Keratinocyte (primary cell): ENCODE measurements at regions not wholly inside any gene's neighbourhood (a gene's known extent, or its start where the extent isn't known, plus 50 kb on each side); places are given as distances from the start of the nearest gene placed in this dataset.

Source experiments
- DNase-seq: peaks from one replicate; pipeline ENCODE4 v3.0.0-alpha.2; 2011; ENCODE audit warnings: low read depth, missing footprints, low spot score
- FAIRE-seq: peaks from 2 replicates; lab custom pipeline; 2011; peaks lifted over from hg19 to GRCh38; lab: Jason Lieb, UNC
- H2AFZ ChIP-seq: 2 replicates; pipeline ENCODE4 v1.6.0; 2012; ENCODE audit warnings: low read length, control low read depth, inconsistent platforms; ENCODE audit not compliant: control insufficient read depth
- H3K27ac ChIP-seq: 2 replicates; pipeline ENCODE4 v1.5.1; 2011; ENCODE audit warnings: low read length; ENCODE audit not compliant: control insufficient read depth, insufficient read depth
- H3K27me3 ChIP-seq: 3 replicates; pipeline ENCODE4 v1.6.0; 2011; ENCODE audit warnings: low read length; ENCODE audit not compliant: control insufficient read depth, insufficient read depth; ENCODE audit errors: extremely low read depth
- H3K36me3 ChIP-seq, 2 experiments: 2 replicates in 1 of 2; 3 replicates in 1 of 2; pipeline ENCODE4 v1.5.1; 2011; ENCODE audit warnings: low read length in 2 of 2, mild to moderate bottlenecking in 1 of 2; ENCODE audit not compliant: control insufficient read depth in 2 of 2, insufficient read depth in 2 of 2; ENCODE audit errors: extremely low read depth in 1 of 2
- H3K4me1 ChIP-seq: 3 replicates; pipeline ENCODE4 v1.5.1; 2011; ENCODE audit warnings: low read length; ENCODE audit not compliant: control insufficient read depth, insufficient read depth; ENCODE audit errors: extremely low read depth
- H3K4me2 ChIP-seq: 3 replicates; pipeline ENCODE4 v1.6.0; 2011; ENCODE audit warnings: low read depth, low read length; ENCODE audit not compliant: control insufficient read depth, insufficient read depth; ENCODE audit errors: extremely low read depth
- H3K4me3 ChIP-seq, 3 experiments: fragments of 200-600 bp in 1 of 3; sonication (generic) in 1 of 3; 2 replicates in 2 of 3; 3 replicates in 1 of 3; pipeline ENCODE4 v1.5.1; 2011 to 2016; ENCODE audit warnings: low read length in 3 of 3, mild to moderate bottlenecking in 3 of 3, control low read depth in 2 of 3, inconsistent platforms in 1 of 3, low read depth in 1 of 3, mixed read lengths in 1 of 3, mixed run types in 1 of 3, moderate library complexity in 1 of 3; ENCODE audit not compliant: control insufficient read depth in 2 of 3, insufficient read depth in 2 of 3; ENCODE audit errors: extremely low read depth in 1 of 3
- H3K79me2 ChIP-seq: 2 replicates; pipeline ENCODE4 v1.6.0; 2012; ENCODE audit warnings: low read length; ENCODE audit not compliant: control insufficient read depth, insufficient read depth
- H3K9ac ChIP-seq: 3 replicates; pipeline ENCODE4 v1.6.0; 2011; ENCODE audit warnings: low read length; ENCODE audit not compliant: control insufficient read depth, insufficient read depth; ENCODE audit errors: extremely low read depth
- H3K9me1 ChIP-seq: 3 replicates; pipeline ENCODE4 v1.6.0; 2011; ENCODE audit warnings: low read length; ENCODE audit not compliant: control insufficient read depth, insufficient read depth; ENCODE audit errors: extremely low read depth
- H3K9me3 ChIP-seq: 2 replicates; pipeline ENCODE4 v1.5.1; 2012; ENCODE audit warnings: low read depth, low read length; ENCODE audit not compliant: control insufficient read depth
- H4K20me1 ChIP-seq: 3 replicates; pipeline ENCODE4 v1.6.0; 2011; ENCODE audit warnings: low read length; ENCODE audit not compliant: control insufficient read depth, insufficient read depth; ENCODE audit errors: extremely low read depth
- EZH2 ChIP-seq: IDR thresholded peaks from one replicate; pipeline ENCODE4 v1.6.1; 2012; ENCODE audit warnings: inconsistent platforms, mild to moderate bottlenecking, low read length, moderate library complexity
- dilution Hi-C: fragments of 300-500 bp; cut with MboI; formaldehyde crosslinking; loops from one replicate; pipeline ENCODE4 v1.7.0; 2020; ENCODE audit warnings: low sequenced_read_pairs; ENCODE audit not compliant: extremely low pct_ligation_motif_present
- TF ChIP-seq, protein P1 (sequence below), 3 experiments: IDR thresholded peaks in 1 of 3; conservative IDR thresholded peaks in 1 of 3; optimal IDR thresholded peaks in 1 of 3; 2 replicates in 2 of 3; 3 replicates in 1 of 3; pipeline versions ENCODE3 to v1.5.1; 2011; ENCODE audit warnings: low read length in 3 of 3, mild to moderate bottlenecking in 3 of 3, moderate library complexity in 2 of 3, control low read depth in 1 of 3, inconsistent platforms in 1 of 3; ENCODE audit not compliant: insufficient read depth in 2 of 3; ENCODE audit errors: extremely low read depth in 1 of 3

DNA sequence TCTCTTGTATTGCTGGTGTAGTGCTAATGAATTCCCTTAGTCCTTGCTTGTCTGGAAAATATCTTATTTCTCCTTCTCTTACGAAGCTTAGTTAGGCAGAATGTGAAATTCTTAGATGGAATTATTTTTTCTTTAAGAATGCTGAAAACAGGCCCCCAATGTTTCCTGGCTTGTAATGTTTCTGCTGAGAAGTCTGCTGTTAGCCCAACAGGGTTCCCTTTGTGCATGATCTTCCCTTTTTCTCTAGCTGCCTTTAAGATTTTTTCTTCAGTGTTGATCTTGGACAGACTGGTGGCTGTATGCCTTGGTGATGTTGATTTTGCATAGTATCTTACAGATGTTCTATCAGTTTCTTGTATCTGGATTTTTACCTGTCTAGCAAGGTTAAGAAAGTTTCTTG is 191.3 kb upstream of the DMRTA1 start:
- H3K27ac ChIP-seq: no peak overlapping the region
- no peaks in the 10 kb centered on the region for H3K27me3 ChIP-seq
- dilution Hi-C loops: no loop called here
- H2AFZ ChIP-seq: no peak overlapping the region
- no peak overlapping the region for H3K9ac ChIP-seq
- no peaks in the 10 kb centered on the region for H4K20me1 ChIP-seq
- FAIRE-seq: peak; percentile 9
- H3K4me3 ChIP-seq: no peak overlapping the region
- no peak for TF ChIP-seq EZH2
- TF ChIP-seq, protein P1, sequence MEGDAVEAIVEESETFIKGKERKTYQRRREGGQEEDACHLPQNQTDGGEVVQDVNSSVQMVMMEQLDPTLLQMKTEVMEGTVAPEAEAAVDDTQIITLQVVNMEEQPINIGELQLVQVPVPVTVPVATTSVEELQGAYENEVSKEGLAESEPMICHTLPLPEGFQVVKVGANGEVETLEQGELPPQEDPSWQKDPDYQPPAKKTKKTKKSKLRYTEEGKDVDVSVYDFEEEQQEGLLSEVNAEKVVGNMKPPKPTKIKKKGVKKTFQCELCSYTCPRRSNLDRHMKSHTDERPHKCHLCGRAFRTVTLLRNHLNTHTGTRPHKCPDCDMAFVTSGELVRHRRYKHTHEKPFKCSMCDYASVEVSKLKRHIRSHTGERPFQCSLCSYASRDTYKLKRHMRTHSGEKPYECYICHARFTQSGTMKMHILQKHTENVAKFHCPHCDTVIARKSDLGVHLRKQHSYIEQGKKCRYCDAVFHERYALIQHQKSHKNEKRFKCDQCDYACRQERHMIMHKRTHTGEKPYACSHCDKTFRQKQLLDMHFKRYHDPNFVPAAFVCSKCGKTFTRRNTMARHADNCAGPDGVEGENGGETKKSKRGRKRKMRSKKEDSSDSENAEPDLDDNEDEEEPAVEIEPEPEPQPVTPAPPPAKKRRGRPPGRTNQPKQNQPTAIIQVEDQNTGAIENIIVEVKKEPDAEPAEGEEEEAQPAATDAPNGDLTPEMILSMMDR (optimal IDR thresholded peaks at IDR 0.05 in 1 of 3, IDR thresholded peaks at IDR 0.05 in 1 of 3, conservative IDR thresholded peaks at IDR 0.05 in 1 of 3; ENCODE audit: extremely low read depth in 1 of 3, insufficient read depth in 2 of 3, low read length in 3 of 3): no peak
- H3K4me2 ChIP-seq: no peak overlapping the region
- H3K4me1 ChIP-seq: peaks cover 26% of the 10 kb centered on the region
- no peak for DNase-seq
- peaks cover 22% of the 10 kb centered on the region for H3K9me3 ChIP-seq
- H3K79me2 ChIP-seq: no peaks in the 10 kb centered on the region
- peaks cover 0 to 5% of the 10 kb centered on the region in 2 experiments for H3K36me3 ChIP-seq
- no peaks in the 10 kb centered on the region for H3K9me1 ChIP-seq

DNA sequence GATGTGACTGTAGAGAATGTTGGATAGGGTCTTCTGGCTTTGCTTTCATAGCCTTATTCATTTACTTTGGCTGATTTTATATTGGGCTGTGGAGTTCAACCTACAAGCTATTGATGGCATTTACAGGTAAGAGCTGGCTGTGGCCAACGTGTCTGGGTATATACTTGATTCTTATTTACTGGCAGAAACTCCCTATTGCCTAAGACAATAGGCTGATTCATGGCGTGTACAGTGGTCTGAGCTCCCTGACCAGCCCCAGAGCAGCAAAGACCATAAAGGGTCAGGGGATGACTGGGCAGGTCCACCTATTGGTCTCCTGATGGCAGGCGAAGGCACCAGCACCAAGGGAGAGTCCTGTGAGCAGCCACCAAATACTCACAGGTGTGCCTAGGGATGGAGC is 190.2 kb upstream of the DMRTA1 start:
- dilution Hi-C loops: no loop called here
- TF ChIP-seq EZH2: no peak
- TF ChIP-seq, protein P1 (optimal IDR thresholded peaks at IDR 0.05 in 1 of 3, IDR thresholded peaks at IDR 0.05 in 1 of 3, conservative IDR thresholded peaks at IDR 0.05 in 1 of 3; ENCODE audit: extremely low read depth in 1 of 3, insufficient read depth in 2 of 3, low read length in 3 of 3): no peak
- Histone ChIP-seq H3K9me1 (no peaks in the 10 kb centered on the region), H4K20me1 (no peaks in the 10 kb centered on the region), H3K79me2 (no peaks in the 10 kb centered on the region), H3K4me2 (peak overlapping the region; percentile 36), H3K27ac (peak overlapping the region; percentile 91), H2AFZ (peak overlapping the region; percentile 35), H3K4me1 (peaks cover 26% of the 10 kb centered on the region), H3K36me3 (peaks cover 0 to 4% of the 10 kb centered on the region in 2 experiments), H3K27me3 (no peaks in the 10 kb centered on the region), H3K4me3 (peak overlapping the region in 2 of 3 experiments; percentile 13 to 30), H3K9me3 (peaks cover 18% of the 10 kb centered on the region), H3K9ac (peak overlapping the region; percentile 59)
- DNase-seq (no peak), FAIRE-seq (no peak)
